GM23338 (cell line): ENCODE measurements at regions not wholly inside any gene's neighbourhood (a gene's known extent, or its start where the extent isn't known, plus 50 kb on each side); places are given as distances from the start of the nearest gene placed in this dataset.

Experiments
- ATAC-seq: fragments of 200-7000 bp; cut with Tn5 transposase; 3 replicates; pipeline ENCODE4 v1.9.1; 2020
- DNase-seq: peaks from one replicate; pipeline ENCODE4 v3.0.0-alpha.2; 2015; ENCODE audit warnings: low spot score
- H2AFZ ChIP-seq: fragments of 200-600 bp; sonication (generic); 2 replicates; pipeline ENCODE4 v1.8.0; 2016; ENCODE audit warnings: antibody characterized with exemption, mild to moderate bottlenecking, moderate library complexity
- H3F3A ChIP-seq: fragments of 200-600 bp; sonication (generic); replicated peaks from 2 replicates; pipeline ENCODE4 v1.8.0; 2017; ENCODE audit warnings: antibody characterized with exemption, mixed run types, low read depth
- H3K27ac ChIP-seq: fragments of 200-600 bp; sonication (generic); 2 replicates; pipeline ENCODE4 v1.6.1; 2016; ENCODE audit warnings: low read depth
- H3K27me3 ChIP-seq: fragments of 200-600 bp; sonication (generic); 2 replicates; pipeline ENCODE4 v1.8.0; 2016; ENCODE audit warnings: mild to moderate bottlenecking, mixed run types, moderate library complexity; ENCODE audit not compliant: insufficient read depth
- H3K36me3 ChIP-seq: fragments of 200-600 bp; sonication (generic); 2 replicates; pipeline ENCODE4 v1.8.0; 2016; ENCODE audit warnings: mild to moderate bottlenecking; ENCODE audit not compliant: insufficient read depth
- H3K4me1 ChIP-seq: fragments of 200-600 bp; sonication (generic); 2 replicates; pipeline ENCODE4 v1.8.0; 2016; ENCODE audit warnings: mild to moderate bottlenecking, moderate library complexity; ENCODE audit not compliant: insufficient read depth
- H3K4me2 ChIP-seq: fragments of 200-600 bp; sonication (generic); 2 replicates; pipeline ENCODE4 v1.7.1; 2017; ENCODE audit warnings: mixed run types
- H3K4me3 ChIP-seq: fragments of 200-600 bp; sonication (generic); 2 replicates; pipeline ENCODE4 v1.6.1; 2016; ENCODE audit warnings: mixed run types
- H3K79me2 ChIP-seq: fragments of 200-600 bp; sonication (generic); replicated peaks from 2 replicates; pipeline ENCODE4 v1.8.0; 2017; ENCODE audit warnings: mild to moderate bottlenecking; ENCODE audit not compliant: insufficient read depth
- H3K9me2 ChIP-seq: fragments of 200-600 bp; sonication (generic); 2 replicates; pipeline ENCODE4 v1.8.0; 2017; ENCODE audit not compliant: insufficient read depth
- H4K20me1 ChIP-seq: fragments of 200-600 bp; sonication (generic); replicated peaks from 2 replicates; pipeline ENCODE4 v1.8.0; 2017; ENCODE audit warnings: mild to moderate bottlenecking; ENCODE audit not compliant: insufficient read depth
- H3K27ac Mint-ChIP-seq: 2 replicates; pipeline ENCODE4 v1.8.0; 2020; ENCODE audit warnings: inconsistent platforms, mild to moderate bottlenecking, moderate library complexity, mixed read lengths
- H3K27me3 Mint-ChIP-seq: 3 replicates; pipeline ENCODE4 v1.8.0; 2022; ENCODE audit warnings: low read depth, mild to moderate bottlenecking, moderate library complexity, mixed read lengths, inconsistent platforms; ENCODE audit not compliant: insufficient read depth, poor library complexity
- H3K36me3 Mint-ChIP-seq: 3 replicates; pipeline ENCODE4 v1.8.0; 2021; ENCODE audit warnings: low read depth, mild to moderate bottlenecking, inconsistent platforms, moderate library complexity, mixed read lengths
- H3K4me1 Mint-ChIP-seq: 3 replicates; pipeline ENCODE4 v1.8.0; 2020; ENCODE audit warnings: mild to moderate bottlenecking, inconsistent platforms, mixed read lengths
- H3K4me3 Mint-ChIP-seq: 3 replicates; pipeline ENCODE4 v1.8.0; 2021; ENCODE audit warnings: moderate library complexity, mild to moderate bottlenecking, inconsistent platforms, mixed read lengths
- H3K9me3 Mint-ChIP-seq: 3 replicates; pipeline ENCODE4 v1.8.0; 2020; ENCODE audit warnings: moderate library complexity, mild to moderate bottlenecking, inconsistent platforms, mixed read lengths
- CREB1 ChIP-seq: fragments of 250-450 bp; sonication (Bioruptor Pico); IDR thresholded peaks from 2 replicates; pipeline ENCODE4 v1.5.0; 2020; ENCODE audit warnings: low read depth, mild to moderate bottlenecking, moderate library complexity
- CTCF ChIP-seq, 2 experiments: fragments of 200-600 bp in 1 of 2; sonication (generic) in 1 of 2; conservative IDR thresholded peaks; 2 replicates each; pipeline versions ENCODE4 v1.5.1 to v1.6.1; 2016 to 2017; ENCODE audit warnings: antibody characterized with exemption in 2 of 2, low read depth in 2 of 2, mild to moderate bottlenecking in 2 of 2, moderate library complexity in 1 of 2
- ETS1 ChIP-seq: IDR thresholded peaks from 2 replicates; pipeline ENCODE4 v1.6.1; 2016; ENCODE audit warnings: antibody characterized with exemption
- EZH2 ChIP-seq: fragments of 200-600 bp; sonication (generic); IDR thresholded peaks from one replicate; pipeline ENCODE4 v1.8.0; 2017; ENCODE audit warnings: antibody characterized with exemption, mild to moderate bottlenecking, low read depth; ENCODE audit not compliant: unreplicated experiment
- EZH2phosphoT487 ChIP-seq: fragments of 200-600 bp; sonication (generic); IDR thresholded peaks from one replicate; pipeline ENCODE4 v1.8.1; 2018; ENCODE audit warnings: antibody characterized with exemption; ENCODE audit not compliant: unreplicated experiment
- JUNB ChIP-seq: IDR thresholded peaks from one replicate; pipeline ENCODE4 v1.6.1; 2016; ENCODE audit warnings: antibody characterized with exemption; ENCODE audit not compliant: unreplicated experiment
- NANOG ChIP-seq: IDR thresholded peaks from 2 replicates; pipeline ENCODE4 v1.6.1; 2016; ENCODE audit warnings: antibody characterized with exemption, borderline replicate concordance
- POLR2AphosphoS5 ChIP-seq: IDR thresholded peaks from 2 replicates; pipeline ENCODE4 v1.6.1; 2016; ENCODE audit warnings: antibody characterized with exemption, low read depth
- REST ChIP-seq: IDR thresholded peaks from one replicate; pipeline ENCODE4 v1.6.1; 2018; ENCODE audit warnings: antibody characterized with exemption; ENCODE audit not compliant: unreplicated experiment
- STAT1 ChIP-seq: IDR thresholded peaks from one replicate; pipeline ENCODE4 v1.6.1; 2016; ENCODE audit warnings: antibody characterized with exemption; ENCODE audit not compliant: unreplicated experiment
- ZNF114 ChIP-seq: fragments of 250-450 bp; sonication (Bioruptor Pico); IDR thresholded peaks from 2 replicates; pipeline ENCODE4 v1.5.0; 2020; ENCODE audit warnings: mild to moderate bottlenecking, moderate library complexity
- ZNF331 ChIP-seq: fragments of 250-450 bp; sonication (Bioruptor Pico); IDR thresholded peaks from 2 replicates; pipeline ENCODE4 v1.5.0; 2020; ENCODE audit warnings: low read depth, mild to moderate bottlenecking, moderate library complexity
- ZNF462 ChIP-seq: fragments of 250-450 bp; sonication (Bioruptor Pico); IDR thresholded peaks from 2 replicates; pipeline ENCODE4 v1.5.0; 2020; ENCODE audit warnings: mild to moderate bottlenecking, moderate library complexity

- H4K20me1 ChIP-seq: no peaks in the 10 kb centered on the region
- TF ChIP-seq CREB1 (CRISPR knock-in tag): no peak
- TF ChIP-seq STAT1: no peak
- no peak for TF ChIP-seq ZNF331 (CRISPR knock-in tag)
- no peak for TF ChIP-seq JUNB
- no peak for TF ChIP-seq ZNF114
- no peak for TF ChIP-seq EZH2phosphoT487
- no peak for TF ChIP-seq ZNF462 (CRISPR knock-in tag)
- TF ChIP-seq CTCF (conservative IDR thresholded peaks at IDR 0.05; ENCODE audit: low read depth in 2 of 2): no peak
- no peak for TF ChIP-seq REST
- no peak for TF ChIP-seq POLR2AphosphoS5
- no peak for TF ChIP-seq ETS1
- TF ChIP-seq EZH2: no peak
- no peak for TF ChIP-seq NANOG
- no peaks in the 10 kb centered on the region for H3K9me3 Mint-ChIP-seq
- no peaks in the 10 kb centered on the region for H3K27me3 ChIP-seq
- no peaks in the 10 kb centered on the region for H3K79me2 ChIP-seq
- H3K4me3 ChIP-seq: no peak overlapping the region
- no peak overlapping the region for H3K27ac Mint-ChIP-seq
- H3F3A ChIP-seq: no peaks in the 10 kb centered on the region
- no peaks in the 10 kb centered on the region for H3K36me3 Mint-ChIP-seq
- H3K4me2 ChIP-seq: no peak overlapping the region
- no peaks in the 10 kb centered on the region for H3K4me1 ChIP-seq
- no peaks in the 10 kb centered on the region for H3K4me1 Mint-ChIP-seq
- no peak overlapping the region for H2AFZ ChIP-seq
- H3K27me3 Mint-ChIP-seq: no peaks in the 10 kb centered on the region
- ATAC-seq (no peak), DNase-seq (no peak)
- no peak overlapping the region for H3K4me3 Mint-ChIP-seq
- H3K36me3 ChIP-seq: no peaks in the 10 kb centered on the region
- H3K9me2 ChIP-seq: no peaks in the 10 kb centered on the region
- H3K27ac ChIP-seq: no peak overlapping the region
Observed at GRCh38 chr16:63592852-63593251, 1529.0 kb downstream of the CDH11 start.
